HG03442 (cell line): ENCODE measurements at regions not wholly inside any gene's neighbourhood (a gene's known extent, or its start where the extent isn't known, plus 50 kb on each side); places are given as distances from the start of the nearest gene placed in this dataset.

ENCODE experiments used
- ATAC-seq: cut with Tn5 transposase; IDR thresholded peaks from one replicate; pipeline ENCODE4 v1.9.1; 2021; ENCODE audit warnings: mild to moderate bottlenecking, moderate library complexity; ENCODE audit not compliant: unreplicated experiment

DNA sequence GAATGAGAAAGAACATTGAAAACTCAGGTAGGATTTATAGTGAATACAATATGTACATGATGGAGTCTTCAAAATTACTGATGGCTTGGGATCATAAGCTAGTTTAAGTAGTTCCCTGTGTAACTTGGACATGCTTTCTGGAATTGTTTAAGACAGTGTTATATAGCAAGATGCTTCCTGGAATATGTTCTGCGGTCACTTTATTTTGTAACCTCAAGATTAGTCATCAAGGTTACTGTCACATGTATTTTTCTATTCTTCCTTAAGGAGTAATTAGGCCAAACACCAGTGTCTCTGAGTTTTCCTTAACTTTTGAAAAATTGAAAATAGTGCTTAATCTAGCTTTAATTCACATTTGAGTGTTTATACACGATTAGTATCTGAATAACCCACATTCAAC, 760.3 kb upstream of the ARRDC4 start:
- no peak for ATAC-seq

DNA sequence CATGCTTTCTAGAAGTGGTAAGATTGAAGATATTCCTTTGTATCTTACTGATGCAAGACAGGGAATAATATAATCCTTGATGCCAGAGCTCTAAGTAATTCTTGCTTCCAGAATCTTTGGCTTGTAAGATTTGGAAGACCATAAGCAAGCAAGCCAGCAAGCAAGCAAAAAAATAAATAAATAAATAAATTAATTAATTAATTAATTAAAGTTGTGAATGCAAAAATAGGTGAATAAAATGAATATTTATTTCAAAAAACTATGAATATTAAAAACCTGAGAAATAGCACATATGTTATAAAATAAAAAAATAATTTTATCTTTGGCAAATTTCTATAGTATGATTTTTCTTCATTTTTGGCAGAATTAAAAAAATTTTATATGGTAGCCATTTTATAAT, 750.2 kb upstream of the ARRDC4 start:
- no peak for ATAC-seq

DNA sequence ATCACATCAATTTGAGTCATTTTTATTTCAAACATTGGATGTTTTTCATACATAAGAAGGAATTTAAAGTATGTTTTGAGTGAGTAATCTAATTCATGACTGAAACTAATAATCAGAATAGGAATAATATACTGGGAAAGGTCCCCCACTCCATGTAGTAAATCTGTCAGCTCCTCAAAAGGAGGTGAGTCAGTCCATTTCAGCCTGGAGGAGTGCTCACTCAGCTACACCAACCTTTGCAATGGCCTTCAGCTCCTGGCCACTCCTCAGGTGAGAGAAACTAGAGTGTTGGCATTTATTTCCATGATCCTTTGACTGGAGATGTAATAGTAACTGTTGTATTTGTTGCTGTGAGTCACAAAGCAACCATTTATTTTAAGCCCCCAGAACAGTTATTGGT, 744.9 kb upstream of the ARRDC4 start:
- ATAC-seq: no peak

DNA sequence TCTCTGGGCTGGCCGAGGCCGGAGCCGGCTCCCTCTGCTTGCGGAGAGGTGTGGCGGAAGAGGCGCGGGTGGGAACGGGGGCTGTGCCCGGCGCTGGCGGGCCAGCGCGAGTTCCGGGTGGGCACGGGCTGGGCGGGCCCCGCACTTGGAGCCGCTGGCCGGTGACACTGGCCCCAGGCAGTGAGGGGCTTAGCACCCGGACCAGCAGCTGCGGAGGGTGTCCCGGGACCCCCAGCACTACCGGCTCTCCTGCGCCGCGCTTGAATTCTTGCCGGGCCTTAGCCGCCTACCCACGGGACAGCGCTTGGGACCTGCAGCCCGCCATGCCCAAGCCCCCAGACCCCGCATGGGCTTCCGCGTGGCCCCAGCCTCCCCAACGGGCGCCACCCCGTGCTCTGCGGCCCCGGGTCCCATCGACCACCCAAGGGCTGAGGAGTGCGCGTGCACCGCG, 736.3 kb upstream of the ARRDC4 start:
- ATAC-seq: no peak

DNA sequence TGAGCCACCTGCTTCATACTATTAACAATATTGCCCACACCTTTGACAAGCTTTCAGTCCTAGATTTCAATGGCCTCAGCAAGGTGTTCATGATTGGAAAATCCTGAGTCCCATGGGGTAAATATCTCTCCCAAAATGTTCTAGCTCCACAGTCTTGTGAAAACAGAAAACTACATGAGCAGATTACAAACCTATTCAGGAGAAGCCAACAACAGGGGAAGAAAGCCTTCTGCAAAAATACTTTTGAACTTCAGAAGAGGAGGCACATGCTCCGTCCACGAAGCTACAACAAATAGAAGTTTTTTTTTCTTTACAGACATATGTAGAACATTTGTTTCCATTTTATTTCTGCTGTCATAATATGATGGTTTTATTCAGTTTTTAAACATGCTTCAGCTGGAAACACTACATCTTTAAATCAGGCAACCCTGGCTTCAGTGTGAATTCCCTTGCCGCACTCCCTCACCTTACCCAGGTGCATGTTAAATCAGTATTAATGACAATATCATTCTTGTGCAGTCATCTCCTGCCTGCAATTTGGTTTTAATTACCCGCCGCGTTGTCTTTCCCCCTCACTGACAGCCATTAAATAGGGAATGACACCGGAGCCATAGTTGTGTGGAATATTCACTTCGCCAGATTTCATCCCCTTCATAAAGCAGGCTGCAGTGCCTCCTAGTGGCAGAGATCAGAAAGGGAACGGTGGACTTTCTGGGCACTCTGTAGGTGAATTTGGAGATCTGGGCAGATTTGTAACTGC, 725.5 kb upstream of the ARRDC4 start:
- no peak for ATAC-seq

DNA sequence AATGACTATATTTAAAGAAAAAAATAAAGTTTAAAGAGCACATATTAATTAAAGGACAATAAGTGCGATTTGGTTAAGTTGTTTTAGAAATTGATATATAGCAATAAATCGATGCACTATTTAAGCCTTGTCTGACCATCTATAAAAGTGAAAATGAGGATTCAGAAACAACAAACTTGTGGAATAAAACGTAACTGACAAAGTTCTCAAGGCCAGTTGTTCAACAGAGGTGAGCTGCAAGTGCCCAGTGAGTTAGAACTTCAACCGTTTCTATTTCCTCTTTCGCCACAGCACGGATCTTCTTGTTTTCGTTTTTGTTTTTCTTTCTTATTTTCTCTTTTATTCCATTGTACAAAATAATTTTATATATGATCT, 724.9 kb upstream of the ARRDC4 start:
- no peak for ATAC-seq

DNA sequence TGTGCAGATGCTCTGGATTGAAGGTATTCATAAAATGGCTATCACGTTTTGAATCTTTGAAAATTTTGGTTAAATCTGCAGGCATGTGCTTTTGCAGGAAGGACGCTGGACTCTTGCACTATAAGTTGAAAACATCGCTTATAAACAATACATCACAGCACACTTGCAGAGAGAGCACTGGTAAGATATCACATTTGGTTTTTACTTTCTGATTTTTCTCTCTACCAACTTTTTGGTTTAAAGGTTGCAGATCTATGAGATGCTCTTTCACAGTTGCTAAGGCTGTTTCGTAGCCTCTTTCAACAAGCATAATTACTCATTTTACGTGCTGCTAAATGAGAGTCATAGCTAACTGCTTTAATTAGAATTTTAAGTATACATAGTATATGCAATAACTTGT, 724.4 kb upstream of the ARRDC4 start:
- ATAC-seq: no peak

DNA sequence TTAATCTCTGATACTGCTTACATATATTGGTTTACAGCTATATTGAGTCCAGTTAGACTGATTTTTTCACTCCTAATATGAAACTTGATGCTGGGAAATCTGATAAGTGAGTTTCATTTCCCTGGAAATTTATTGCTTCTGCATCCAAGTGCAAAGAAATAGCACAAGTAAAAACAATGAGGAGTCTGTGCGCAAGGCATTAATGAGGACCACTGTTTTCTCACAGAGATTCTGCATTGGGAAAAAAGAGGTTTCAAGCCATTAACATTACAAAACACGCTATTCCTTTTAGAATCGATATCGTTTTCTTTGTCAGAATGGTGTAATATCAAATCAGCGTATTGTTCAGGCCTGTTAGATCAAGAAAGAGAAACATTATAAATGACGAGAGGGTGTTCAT, 723.3 kb upstream of the ARRDC4 start:
- no peak for ATAC-seq

DNA sequence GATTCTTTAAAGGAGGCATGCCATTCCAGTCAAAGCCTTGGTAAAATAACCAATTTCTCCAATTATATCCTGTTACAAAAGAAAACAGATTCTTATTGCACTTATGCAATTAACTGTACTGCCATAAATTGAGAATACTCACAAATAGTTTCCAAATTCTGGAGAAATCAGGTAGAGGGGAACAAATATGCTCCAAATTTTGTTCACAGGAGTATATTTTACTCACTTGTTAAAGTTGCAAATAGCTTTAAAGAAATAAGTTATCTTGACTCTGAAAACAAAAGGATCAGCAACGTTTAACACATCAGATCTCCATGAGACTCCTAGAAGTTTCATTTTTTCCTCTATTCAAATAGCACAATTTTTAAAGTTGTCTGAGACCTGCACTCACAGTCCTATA, 712.1 kb upstream of the ARRDC4 start:
- no peak for ATAC-seq

DNA sequence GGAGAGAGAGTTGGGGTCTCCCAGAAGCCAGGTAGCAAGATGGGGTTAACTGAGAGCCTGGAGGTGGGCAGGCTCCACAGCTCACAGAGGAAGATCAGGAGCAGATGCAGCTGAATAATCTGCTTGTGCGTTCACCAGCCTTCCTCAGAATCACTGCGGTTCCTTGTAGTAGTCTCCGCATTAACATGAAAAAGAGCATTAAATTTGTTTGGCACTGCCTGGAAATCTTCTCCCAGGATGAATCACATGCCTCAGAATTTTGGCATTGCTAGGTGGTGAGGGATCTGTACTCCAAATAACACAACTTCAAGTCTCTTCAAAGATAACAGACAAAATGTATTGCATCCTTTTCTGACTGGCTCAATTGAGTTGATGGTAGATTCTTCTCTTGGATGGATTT, 700.6 kb upstream of the ARRDC4 start:
- ATAC-seq: no peak

DNA sequence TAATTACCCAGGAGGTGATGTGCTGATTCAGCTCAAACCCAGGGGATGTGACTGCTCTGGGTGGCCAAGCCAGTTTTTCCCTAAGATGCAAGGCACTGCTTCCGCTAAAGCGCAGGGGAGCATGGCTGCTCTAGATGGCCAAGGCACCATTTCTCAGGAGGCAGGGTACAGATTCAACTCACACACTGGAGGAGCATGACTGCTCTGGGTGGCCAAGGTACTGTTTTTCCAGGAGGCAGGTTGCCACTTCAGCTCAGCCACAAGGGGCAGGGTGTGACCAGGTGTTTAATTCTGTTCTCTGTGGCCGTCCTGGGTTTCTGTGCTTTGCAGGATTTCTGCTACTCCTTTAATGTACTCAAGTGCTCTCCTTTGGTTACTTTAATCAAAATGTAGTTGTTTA, 659.3 kb upstream of the ARRDC4 start:
- no peak for ATAC-seq

DNA sequence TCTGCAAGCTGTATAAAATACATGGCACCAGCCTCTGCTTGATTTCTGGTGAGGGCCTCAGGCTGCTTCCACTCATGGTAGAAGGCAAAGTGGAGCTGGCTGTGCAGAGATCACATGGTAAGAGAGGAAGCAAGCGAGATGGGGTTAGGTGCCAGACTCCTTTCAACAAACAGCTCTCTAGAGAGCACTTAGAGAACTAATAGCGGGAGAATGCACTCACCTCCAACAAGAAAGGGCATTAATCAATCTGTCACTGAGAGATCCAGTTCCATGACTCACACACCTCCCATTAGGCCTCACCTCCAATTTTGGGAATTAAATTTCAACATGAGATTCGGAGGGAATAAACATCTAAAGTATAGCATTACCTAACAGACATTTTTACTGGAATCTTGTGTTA, 644.1 kb upstream of the ARRDC4 start:
- ATAC-seq: no peak

DNA sequence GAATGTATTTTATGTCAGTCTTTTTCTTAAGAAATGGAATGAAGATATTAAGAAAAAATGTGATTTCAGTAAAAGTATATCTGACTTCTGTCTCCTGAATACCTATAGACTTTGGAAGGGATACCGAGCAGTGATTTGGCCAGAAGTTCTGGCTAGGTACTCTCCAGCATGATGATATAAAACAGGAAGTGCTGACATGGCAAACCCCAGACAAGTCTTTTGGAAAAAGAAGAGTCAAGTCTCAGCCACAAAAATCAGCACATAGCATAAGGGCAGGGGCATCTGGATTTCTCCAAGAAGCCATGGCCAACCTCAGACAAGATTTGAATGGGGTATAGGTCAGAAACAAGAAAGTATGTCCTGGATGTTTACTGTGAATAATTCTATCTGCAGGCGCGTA, 643.3 kb upstream of the ARRDC4 start:
- no peak for ATAC-seq

DNA sequence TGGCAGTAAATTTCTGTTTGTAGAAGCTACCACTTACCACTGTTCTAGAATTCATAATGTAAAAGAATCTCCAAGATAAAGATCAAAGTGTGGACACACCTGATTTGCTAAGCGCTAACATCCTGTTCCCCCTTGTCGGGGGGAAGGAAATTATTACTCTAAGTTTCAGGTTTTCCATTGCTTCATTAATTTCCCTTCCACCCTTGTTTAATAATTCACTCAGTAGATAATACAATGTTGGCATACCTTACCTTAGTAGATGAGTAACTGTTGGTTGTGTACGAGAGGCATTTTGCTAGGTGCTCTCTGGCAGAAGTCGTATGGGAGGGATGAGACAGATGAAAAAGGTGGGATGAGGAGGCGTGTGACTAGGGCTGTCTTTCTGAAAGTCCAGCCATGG, 641.2 kb upstream of the ARRDC4 start:
- no peak for ATAC-seq

DNA sequence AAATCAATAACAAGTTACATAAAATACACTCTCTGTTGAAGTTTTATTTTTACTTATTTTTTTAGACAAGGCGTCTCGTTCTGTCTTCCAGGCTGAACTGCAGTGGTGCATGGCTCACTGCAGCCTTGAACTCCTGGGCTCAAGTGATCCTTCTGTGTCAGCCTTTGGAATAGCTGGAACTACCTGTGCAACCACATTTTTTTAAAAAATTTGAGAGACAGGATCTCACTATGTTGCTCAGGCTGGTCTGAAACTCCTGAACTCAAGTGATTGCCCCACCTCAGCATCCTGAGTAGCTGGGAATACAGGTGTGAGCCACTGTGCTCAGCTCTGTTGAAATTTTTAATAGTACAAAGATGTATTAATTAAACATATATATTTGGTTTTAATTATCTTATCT, 614.3 kb upstream of the ARRDC4 start:
- no peak for ATAC-seq

DNA sequence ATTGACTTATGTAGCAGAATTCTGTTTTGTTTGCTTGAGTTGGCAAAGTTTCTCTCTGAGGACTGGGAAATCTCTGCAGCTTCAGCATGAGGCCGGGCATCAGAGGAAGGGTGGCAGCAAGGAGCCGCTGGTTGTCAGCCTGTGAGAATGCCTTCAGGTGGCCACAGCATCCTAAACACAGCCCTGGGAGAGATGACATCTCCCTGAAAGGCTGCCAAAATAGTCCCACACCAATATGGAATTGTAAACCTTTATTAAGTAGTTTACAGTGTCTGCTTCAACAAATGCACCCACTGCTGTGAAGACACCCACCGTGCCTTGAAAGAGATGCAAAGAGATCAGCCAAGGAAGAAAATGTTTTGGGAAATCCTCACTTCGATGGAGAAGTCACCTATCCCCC, 609.7 kb upstream of the ARRDC4 start:
- ATAC-seq: no peak

DNA sequence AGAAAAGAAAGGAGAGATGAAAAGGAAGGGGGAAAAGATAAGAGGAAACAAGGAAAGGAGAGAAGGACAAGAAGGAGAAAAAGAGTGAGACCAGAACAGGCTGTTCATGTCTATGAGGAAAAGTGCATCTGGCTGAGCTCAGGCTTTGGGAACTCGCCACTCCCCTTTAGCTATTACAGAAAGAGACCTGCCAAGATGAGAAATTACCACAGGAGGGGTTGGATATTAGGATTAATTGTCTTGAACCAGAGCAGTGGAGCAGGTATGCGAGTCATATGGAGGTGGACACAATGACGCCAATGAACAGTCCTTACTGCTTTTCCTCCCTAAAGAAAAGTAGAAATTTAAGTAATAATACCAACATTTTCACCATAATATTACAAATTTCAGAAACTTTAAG, 577.0 kb upstream of the ARRDC4 start:
- no peak for ATAC-seq

DNA sequence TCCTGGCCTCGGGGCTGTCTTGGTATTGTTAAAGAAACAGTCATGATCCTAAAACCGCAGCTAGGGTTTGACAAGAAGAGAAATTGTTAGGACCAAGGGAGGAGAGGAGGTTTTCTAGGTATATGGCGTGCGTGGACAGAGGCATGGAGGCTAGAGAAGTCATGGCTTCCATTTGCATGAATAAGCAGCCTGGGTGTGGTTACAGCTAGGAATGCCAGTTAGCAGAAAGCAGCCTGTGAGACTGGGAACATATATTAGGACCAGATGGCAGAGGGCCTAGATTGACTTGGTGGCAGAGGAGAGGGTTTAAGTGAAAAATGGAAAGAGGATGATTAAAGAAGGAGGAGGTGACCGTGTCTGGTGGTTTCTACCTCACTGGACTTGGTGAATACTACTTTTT, 573.6 kb upstream of the ARRDC4 start:
- no peak for ATAC-seq

DNA sequence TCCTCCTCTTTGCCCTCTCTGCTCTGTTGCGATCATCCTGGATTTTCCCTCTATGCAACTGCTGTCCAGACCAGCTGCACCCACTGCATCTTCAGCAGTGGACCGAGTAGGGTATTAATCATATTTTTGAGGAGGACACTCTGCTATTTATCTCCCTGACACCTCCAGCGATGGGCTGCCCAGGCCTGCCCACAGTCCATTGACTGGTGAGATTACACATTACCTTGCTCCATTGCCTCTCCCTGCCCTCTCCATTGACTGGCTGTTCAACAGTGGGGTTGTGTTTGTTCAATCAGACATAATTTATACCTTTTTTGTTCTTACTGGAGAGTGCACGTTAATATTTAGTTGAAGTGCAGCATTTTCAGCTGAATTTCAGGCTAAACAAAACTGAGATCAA, 559.3 kb upstream of the ARRDC4 start:
- no peak for ATAC-seq

DNA sequence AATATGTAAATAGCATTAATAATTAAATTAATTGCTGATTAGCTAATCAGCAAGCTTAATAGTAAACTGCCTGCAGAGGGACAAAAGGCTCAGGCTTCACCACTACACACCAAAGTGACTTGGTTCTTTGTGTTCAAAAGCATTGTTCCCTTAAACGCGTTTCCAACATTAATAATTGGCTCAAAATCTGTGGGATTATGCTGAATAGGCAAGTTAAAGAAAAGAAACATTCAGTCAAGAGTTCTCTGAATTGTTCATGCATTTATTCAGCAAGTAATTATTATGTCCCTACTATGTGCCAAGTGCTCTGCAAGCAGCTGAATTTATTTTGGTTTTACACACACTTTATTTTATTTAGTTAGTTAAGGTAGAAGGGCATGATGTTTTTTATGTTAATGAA, 558.5 kb upstream of the ARRDC4 start:
- no peak for ATAC-seq

DNA sequence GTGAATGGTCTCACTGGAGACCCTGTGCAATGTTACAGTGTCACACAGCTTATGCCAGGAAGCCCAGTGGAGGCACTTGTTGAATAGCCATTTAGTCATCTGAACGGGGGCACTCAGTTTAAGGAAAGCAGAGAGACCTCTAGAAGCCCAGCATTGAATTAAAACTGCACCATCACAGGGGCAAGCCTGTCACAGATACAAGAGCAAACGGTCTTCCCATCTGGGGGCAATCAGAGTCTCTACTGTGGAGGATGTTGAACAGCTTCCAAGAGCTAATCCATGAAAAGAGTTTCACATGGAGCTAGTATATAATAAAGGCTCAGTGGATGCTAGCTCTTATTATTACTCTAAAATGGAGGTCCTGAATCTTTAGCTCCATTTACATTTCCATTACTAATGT, 553.7 kb upstream of the ARRDC4 start:
- ATAC-seq: no peak

DNA sequence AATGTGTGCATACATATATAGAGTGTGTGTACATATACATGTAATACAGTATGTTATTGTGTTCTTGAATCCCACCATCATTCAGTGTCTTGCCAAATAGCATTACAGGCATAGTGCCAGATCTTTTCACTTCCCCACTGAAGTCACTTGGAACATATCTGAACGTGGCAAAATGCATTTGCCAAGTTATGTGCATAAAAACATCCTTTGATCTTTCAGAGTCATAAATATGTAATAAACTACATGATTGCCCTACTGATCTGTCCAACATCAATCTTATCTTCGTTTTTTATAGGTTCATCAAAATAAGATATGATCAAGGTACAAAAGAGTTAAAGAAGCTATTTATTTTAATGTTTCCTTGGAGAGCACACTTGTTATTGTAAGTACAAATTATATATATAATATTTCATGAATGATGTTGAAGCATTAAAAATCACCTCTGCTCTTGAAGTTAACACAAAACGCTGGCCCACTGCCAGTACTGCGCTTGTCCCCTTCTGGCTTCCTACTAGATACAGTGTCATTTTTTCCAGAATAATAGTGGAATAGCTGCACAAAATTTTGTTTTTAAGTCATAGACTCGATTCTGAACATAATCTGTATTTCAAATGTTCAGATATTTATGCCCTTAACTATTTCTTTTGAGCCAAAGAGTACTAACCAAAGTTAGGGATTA, 549.5 kb upstream of the ARRDC4 start:
- no peak for ATAC-seq

DNA sequence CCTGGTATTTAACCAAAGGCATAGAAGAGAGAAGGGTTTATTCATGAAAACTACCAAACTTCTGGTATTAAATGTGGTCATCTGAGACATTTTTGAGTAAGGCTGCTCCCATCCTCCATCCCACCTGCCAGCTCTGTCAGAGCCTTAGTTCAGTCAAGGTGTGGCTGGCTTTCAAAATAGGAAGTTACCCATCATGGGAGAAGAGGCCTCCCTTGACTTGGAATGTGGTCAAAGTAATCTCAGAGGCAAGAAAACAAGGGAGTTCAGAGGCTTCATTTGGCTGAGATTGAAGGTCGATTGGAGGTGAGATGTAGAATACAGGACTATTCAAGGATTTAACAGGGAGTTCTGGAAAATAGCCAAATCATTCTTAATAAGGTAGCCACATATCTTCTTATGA, 540.4 kb upstream of the ARRDC4 start:
- no peak for ATAC-seq
